Natural killer cell treated with Interleukin-12 subunit alpha and Interleukin-12 subunit beta and Interleukin-15 and Interleukin-18, amount 100 ng/mL, for 72 hours (primary cell): ENCODE measurements at regions not wholly inside any gene's neighbourhood (a gene's known extent, or its start where the extent isn't known, plus 50 kb on each side); places are given as distances from the start of the nearest gene placed in this dataset.

ENCODE experiments used
- ATAC-seq, 2 donors: fragments of 150-1000 bp; cut with Tn5 transposase in 1 of 2; sonication (Bioruptor Pico), chemical (Tn5 transposase) in 1 of 2; 2 replicates each; pipeline ENCODE4 v1.10.0; 2021
- DNase-seq: peaks from one replicate; pipeline ENCODE4 v3.0.0; 2022; ENCODE audit warnings: low spot score
- H3K27ac Mint-ChIP-seq, 2 donors: 1 replicate in 1 of 2; 2 replicates in 1 of 2; pipeline ENCODE4 v1.8.0; 2022; ENCODE audit warnings: mixed read lengths in 2 of 2, mild to moderate bottlenecking in 1 of 2, moderate library complexity in 1 of 2
- H3K27me3 Mint-ChIP-seq, 2 donors: 1 replicate in 1 of 2; 2 replicates in 1 of 2; pipeline ENCODE4 v1.8.0; 2022; ENCODE audit warnings: mixed read lengths in 2 of 2
- H3K36me3 Mint-ChIP-seq: one replicate; pipeline ENCODE4 v1.8.0; 2022; ENCODE audit warnings: mixed read lengths
- H3K4me1 Mint-ChIP-seq, 2 donors: 1 replicate in 1 of 2; 2 replicates in 1 of 2; pipeline ENCODE4 v1.8.0; 2022; ENCODE audit warnings: low read depth in 2 of 2, mixed read lengths in 2 of 2, mild to moderate bottlenecking in 1 of 2
- H3K4me3 Mint-ChIP-seq: one replicate; pipeline ENCODE4 v1.8.0; 2022; ENCODE audit warnings: mixed read lengths
- H3K9me3 Mint-ChIP-seq: 2 replicates; pipeline ENCODE4 v1.8.0; 2022; ENCODE audit warnings: mixed read lengths

- Mint-ChIP-seq H3K9me3 (no peaks in the 10 kb centered on the region), H3K4me3 (no peak overlapping the region), H3K27me3 (peaks cover 23 to 48% of the 10 kb centered on the region in 2 donors), H3K4me1 (no peaks in the 10 kb centered on the region), H3K27ac (no peak overlapping the region), H3K36me3 (no peaks in the 10 kb centered on the region)
- DNase-seq: no peak
- ATAC-seq: no peak
Measured at GRCh38 chr2:173451941-173452340, 97.3 kb downstream of the CDCA7 start.

- Mint-ChIP-seq H3K4me1 (no peaks in the 10 kb centered on the region), H3K27ac (no peak overlapping the region), H3K36me3 (no peaks in the 10 kb centered on the region), H3K27me3 (peaks cover 26 to 51% of the 10 kb centered on the region in 2 donors), H3K9me3 (no peaks in the 10 kb centered on the region), H3K4me3 (no peak overlapping the region)
- no peak for DNase-seq
- no peak for ATAC-seq
Measured at GRCh38 chr2:173452416-173452815, 97.7 kb downstream of the CDCA7 start.

- peaks cover 33 to 45% of the 10 kb centered on the region in 2 donors for H3K27me3 Mint-ChIP-seq
- ATAC-seq (no peak), DNase-seq (no peak)
- H3K4me3 Mint-ChIP-seq: no peak overlapping the region
- H3K27ac Mint-ChIP-seq: no peak overlapping the region
- H3K4me1 Mint-ChIP-seq: no peaks in the 10 kb centered on the region
- H3K36me3 Mint-ChIP-seq: no peaks in the 10 kb centered on the region
- H3K9me3 Mint-ChIP-seq: no peaks in the 10 kb centered on the region
Measured at GRCh38 chr2:173456960-173457359, 102.3 kb downstream of the CDCA7 start.

GRCh38 chr2:173457366-173457765 is 102.7 kb downstream of the CDCA7 start:
- no peak for DNase-seq
- Mint-ChIP-seq H3K36me3 (no peaks in the 10 kb centered on the region), H3K27ac (no peak overlapping the region), H3K4me1 (no peaks in the 10 kb centered on the region), H3K9me3 (no peaks in the 10 kb centered on the region), H3K4me3 (no peak overlapping the region), H3K27me3 (peaks cover 36 to 44% of the 10 kb centered on the region in 2 donors)
- no peak for ATAC-seq

GRCh38 chr2:173458991-173459780 is 104.5 kb downstream of the CDCA7 start:
- DNase-seq (no peak), ATAC-seq (no peak)
- Mint-ChIP-seq H3K27ac (no peak overlapping the region), H3K27me3 (peaks cover 32% of the 10 kb centered on the region in 2 donors), H3K36me3 (no peaks in the 10 kb centered on the region), H3K9me3 (no peaks in the 10 kb centered on the region), H3K4me3 (no peak overlapping the region), H3K4me1 (no peaks in the 10 kb centered on the region)

GRCh38 chr2:173462892-173463840 is 108.5 kb downstream of the CDCA7 start:
- H3K27me3 Mint-ChIP-seq: peaks cover 6 to 19% of the 10 kb centered on the region in 2 donors
- no peaks in the 10 kb centered on the region for H3K9me3 Mint-ChIP-seq
- no peaks in the 10 kb centered on the region for H3K4me1 Mint-ChIP-seq
- DNase-seq (no peak), ATAC-seq (no peak)
- H3K4me3 Mint-ChIP-seq: no peak overlapping the region
- no peak overlapping the region for H3K27ac Mint-ChIP-seq
- H3K36me3 Mint-ChIP-seq: no peaks in the 10 kb centered on the region

- Mint-ChIP-seq H3K4me1 (no peaks in the 10 kb centered on the region), H3K9me3 (no peaks in the 10 kb centered on the region), H3K4me3 (no peak overlapping the region), H3K27me3 (peaks cover 6 to 19% of the 10 kb centered on the region in 2 donors), H3K27ac (no peak overlapping the region), H3K36me3 (no peaks in the 10 kb centered on the region)
- ATAC-seq: no peak
- no peak for DNase-seq
Measured at GRCh38 chr2:173463846-173464245, 109.2 kb downstream of the CDCA7 start.

GRCh38 chr2:173467751-173468150 is 113.1 kb downstream of the CDCA7 start:
- ATAC-seq (no peak), DNase-seq (no peak)
- peaks cover 8 to 15% of the 10 kb centered on the region in 2 donors for H3K27me3 Mint-ChIP-seq
- no peaks in the 10 kb centered on the region for H3K4me1 Mint-ChIP-seq
- H3K4me3 Mint-ChIP-seq: no peak overlapping the region
- no peaks in the 10 kb centered on the region for H3K9me3 Mint-ChIP-seq
- no peak overlapping the region for H3K27ac Mint-ChIP-seq
- no peaks in the 10 kb centered on the region for H3K36me3 Mint-ChIP-seq

- no peak overlapping the region for H3K4me3 Mint-ChIP-seq
- no peaks in the 10 kb centered on the region for H3K9me3 Mint-ChIP-seq
- DNase-seq (no peak), ATAC-seq (no peak)
- peaks cover 8 to 13% of the 10 kb centered on the region in 2 donors for H3K27me3 Mint-ChIP-seq
- H3K4me1 Mint-ChIP-seq: no peaks in the 10 kb centered on the region
- no peaks in the 10 kb centered on the region for H3K36me3 Mint-ChIP-seq
- H3K27ac Mint-ChIP-seq: no peak overlapping the region
Measured at GRCh38 chr2:173468266-173468793, 113.7 kb downstream of the CDCA7 start.

GRCh38 chr2:173472112-173472511 is 117.4 kb downstream of the CDCA7 start:
- Mint-ChIP-seq H3K4me3 (no peak overlapping the region), H3K9me3 (no peaks in the 10 kb centered on the region), H3K4me1 (no peaks in the 10 kb centered on the region), H3K27me3 (peaks cover 7 to 21% of the 10 kb centered on the region in 2 donors), H3K27ac (no peak overlapping the region), H3K36me3 (no peaks in the 10 kb centered on the region)
- no peak for DNase-seq
- no peak for ATAC-seq

- DNase-seq (no peak), ATAC-seq (no peak)
- Mint-ChIP-seq H3K27ac (no peak overlapping the region), H3K27me3 (peaks cover 0 to 3% of the 10 kb centered on the region in 2 donors), H3K36me3 (no peaks in the 10 kb centered on the region), H3K4me3 (no peak overlapping the region), H3K9me3 (no peaks in the 10 kb centered on the region), H3K4me1 (no peaks in the 10 kb centered on the region)
Measured at GRCh38 chr2:173483137-173483536, 128.5 kb downstream of the CDCA7 start.

- Mint-ChIP-seq H3K4me3 (no peak overlapping the region), H3K9me3 (no peaks in the 10 kb centered on the region), H3K27me3 (peaks cover 0 to 5% of the 10 kb centered on the region in 2 donors), H3K36me3 (no peaks in the 10 kb centered on the region), H3K4me1 (no peaks in the 10 kb centered on the region), H3K27ac (no peak overlapping the region)
- DNase-seq (no peak), ATAC-seq (no peak)
Measured at GRCh38 chr2:173488861-173489260, 134.2 kb downstream of the CDCA7 start.

GRCh38 chr2:173491418-173491817 is 136.7 kb downstream of the CDCA7 start:
- Mint-ChIP-seq H3K27ac (no peak overlapping the region), H3K9me3 (no peaks in the 10 kb centered on the region), H3K4me3 (no peak overlapping the region), H3K36me3 (no peaks in the 10 kb centered on the region), H3K4me1 (no peaks in the 10 kb centered on the region), H3K27me3 (peaks cover 0 to 5% of the 10 kb centered on the region in 2 donors)
- DNase-seq (no peak), ATAC-seq (no peak)

GRCh38 chr2:173493874-173494273 is 139.2 kb downstream of the CDCA7 start:
- H3K4me3 Mint-ChIP-seq: no peak overlapping the region
- ATAC-seq (no peak), DNase-seq (no peak)
- H3K9me3 Mint-ChIP-seq: no peaks in the 10 kb centered on the region
- peaks cover 0 to 2% of the 10 kb centered on the region in 2 donors for H3K27me3 Mint-ChIP-seq
- H3K27ac Mint-ChIP-seq: no peak overlapping the region
- no peaks in the 10 kb centered on the region for H3K4me1 Mint-ChIP-seq
- no peaks in the 10 kb centered on the region for H3K36me3 Mint-ChIP-seq
